Stomach (tissue), 8 donors: ENCODE measurements at regions not wholly inside any gene's neighbourhood (a gene's known extent, or its start where the extent isn't known, plus 50 kb on each side); places are given as distances from the start of the nearest gene placed in this dataset.

ENCODE experiments used
- DNase-seq, 2 donors: peaks; one replicate each; pipeline versions ENCODE4 v3.0.0 to v3.0.0-alpha.2; 2013 to 2019
- H3K27ac ChIP-seq, 5 donors: fragments of 200-600 bp in 4 of 5; sonication (generic) in 4 of 5; one replicate each; pipeline ENCODE4 v1.5.1; 2013 to 2019; ENCODE audit warnings: mild to moderate bottlenecking in 1 of 5, moderate library complexity in 1 of 5
- H3K27me3 ChIP-seq, 3 donors: fragments of 200-600 bp; sonication (generic); one replicate each; pipeline ENCODE4 v1.5.1; 2017 to 2019; ENCODE audit warnings: mixed run types in 1 of 3
- H3K36me3 ChIP-seq, 4 donors: fragments of 200-600 bp; sonication (generic); 1 replicate in 3 of 4; 2 replicates in 1 of 4; pipeline ENCODE4 v1.5.1; 2016 to 2019
- H3K4me1 ChIP-seq, 4 donors: fragments of 200-600 bp; sonication (generic); one replicate each; pipeline ENCODE4 v1.5.1; 2016 to 2019
- H3K4me3 ChIP-seq, 4 donors: fragments of 200-600 bp; sonication (generic) in 3 of 4; one replicate each; pipeline ENCODE4 v1.5.1; 2016 to 2019; ENCODE audit warnings: mild to moderate bottlenecking in 1 of 4
- H3K9me3 ChIP-seq, 4 donors: fragments of 200-600 bp; sonication (generic); one replicate each; pipeline ENCODE4 v1.5.1; 2016 to 2019
- CTCF ChIP-seq, 7 experiments: fragments of 450-650 bp in 4 of 7; fragments of 200-600 bp in 3 of 7; sonication (generic) in 3 of 7; IDR thresholded peaks; one replicate each; pipeline ENCODE4 v1.5.1; 2016 to 2019; ENCODE audit warnings: antibody characterized with exemption in 7 of 7, control low read depth in 2 of 7, mild to moderate bottlenecking in 1 of 7
- EP300 ChIP-seq: sonication (generic); formaldehyde crosslinking; IDR thresholded peaks from one replicate; pipeline ENCODE4 v1.6.1; 2017; ENCODE audit warnings: antibody characterized with exemption
- POLR2A ChIP-seq, 4 donors: fragments of 450-650 bp; IDR thresholded peaks; one replicate each; pipeline ENCODE4 v1.6.1; 2016; ENCODE audit warnings: antibody characterized with exemption in 4 of 4, control low read depth in 2 of 4, mild to moderate bottlenecking in 1 of 4, moderate library complexity in 1 of 4
- POLR2AphosphoS5 ChIP-seq, 3 donors: sonication (generic); formaldehyde crosslinking; IDR thresholded peaks; one replicate each; pipeline ENCODE4 v1.6.1; 2016; ENCODE audit warnings: antibody characterized with exemption in 3 of 3
- WGBS, 5 donors: extraction: QIAGEN DNeasy Blood & Tissue Kit in 3 of 5; methylation state at CpG; one replicate each; pipeline versions ENCODE4 v1.1.5 to v1.1.7; 2013 to 2018; 5-methylcytosine and 5-hydroxymethylcytosine counted together
- intact Hi-C: fragments of 100-400 bp; cut with DNase I; formaldehyde crosslinking; loops from one replicate; pipeline ENCODE4 v1.15.1; 2023; ENCODE audit warnings: low total_unique reads
- donor health status: healthy with polysubstance abuse.
- donor health status: Bipolar disorder and iron deficiency.
- donor health status: healthy.

DNA sequence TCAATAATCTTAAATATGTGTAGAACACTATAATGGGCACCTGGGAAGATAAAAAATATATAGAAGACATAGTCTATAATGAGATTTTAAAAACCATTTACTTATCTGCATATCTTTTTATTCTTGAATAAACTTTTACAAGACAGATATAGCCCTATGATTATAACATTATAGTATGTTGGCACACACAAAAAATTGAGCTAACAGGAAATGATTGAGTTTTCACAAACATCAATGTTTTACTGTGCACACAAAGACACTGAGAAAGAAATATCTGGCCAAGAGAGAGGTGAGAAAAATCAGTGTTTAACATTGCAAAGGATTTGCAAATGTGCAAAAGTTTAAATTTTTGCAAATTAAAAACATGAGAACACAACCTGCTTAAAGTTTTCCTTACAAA lies 124.3 kb downstream of the BBS10 start:
- TF ChIP-seq POLR2A (IDR thresholded peaks at IDR 0.05) (no peak), POLR2AphosphoS5 (IDR thresholded peaks at IDR 0.05) (no peak), CTCF (IDR thresholded peaks at IDR 0.05) (no peak)
- Histone ChIP-seq H3K4me3 (no peak overlapping the region), H3K4me1 (no peaks in the 10 kb centered on the region), H3K9me3 (no peaks in the 10 kb centered on the region), H3K27me3 (no peaks in the 10 kb centered on the region), H3K36me3 (no peaks in the 10 kb centered on the region), H3K27ac (no peak overlapping the region)
- intact Hi-C loops, result no loop called here
- DNase-seq, result no peak

- TF ChIP-seq CTCF (IDR thresholded peaks at IDR 0.05) (no peak), EP300 (no peak), POLR2A (IDR thresholded peaks at IDR 0.05) (no peak), POLR2AphosphoS5 (IDR thresholded peaks at IDR 0.05) (no peak)
- no peak overlapping the region for H3K27ac ChIP-seq
- H3K9me3 ChIP-seq, result no peaks in the 10 kb centered on the region
- intact Hi-C loops, result no loop called here
- 18 to 43% (median 22%) methylated on average over 1 of the region's 1 CpG for WGBS, 5 donors
- H3K4me3 ChIP-seq, result no peak overlapping the region
- H3K4me1 ChIP-seq, result no peaks in the 10 kb centered on the region
- no peaks in the 10 kb centered on the region for H3K27me3 ChIP-seq
- H3K36me3 ChIP-seq, result no peaks in the 10 kb centered on the region
- DNase-seq, result no peak
These were observed 127.2 kb downstream of the BBS10 start for GRCh38 chr12:76220980-76221379.

DNA sequence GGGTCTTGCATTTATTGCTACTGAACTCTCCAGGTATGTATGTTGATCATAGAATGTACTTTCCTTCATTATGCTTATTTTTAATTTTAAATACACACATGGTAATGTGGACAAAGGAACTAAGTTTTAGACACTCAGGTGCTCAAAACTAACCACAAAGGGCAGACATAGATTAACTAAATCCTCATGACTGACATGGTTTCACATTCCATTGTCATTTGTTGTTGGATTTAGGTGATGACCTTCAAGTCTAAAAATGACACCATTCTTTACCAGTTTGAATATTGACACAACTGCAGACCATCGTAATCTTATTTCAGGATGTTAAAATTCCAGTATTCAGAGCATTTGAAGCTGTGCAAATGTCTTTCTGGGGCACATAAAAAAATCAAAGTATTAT lies 128.4 kb downstream of the BBS10 start:
- Histone ChIP-seq H3K4me1 (no peaks in the 10 kb centered on the region), H3K4me3 (no peak overlapping the region), H3K9me3 (no peaks in the 10 kb centered on the region), H3K36me3 (no peaks in the 10 kb centered on the region), H3K27me3 (no peaks in the 10 kb centered on the region), H3K27ac (no peak overlapping the region)
- intact Hi-C loops, result no loop called here
- TF ChIP-seq POLR2AphosphoS5 (IDR thresholded peaks at IDR 0.05), result no peak
- TF ChIP-seq EP300, result no peak
- no peak for TF ChIP-seq POLR2A (IDR thresholded peaks at IDR 0.05)
- TF ChIP-seq CTCF (IDR thresholded peaks at IDR 0.05), result no peak
- WGBS, 5 donors, result 57 to 77% (median 69%) methylated on average over 1 of the region's 1 CpG
- DNase-seq, result no peak

DNA sequence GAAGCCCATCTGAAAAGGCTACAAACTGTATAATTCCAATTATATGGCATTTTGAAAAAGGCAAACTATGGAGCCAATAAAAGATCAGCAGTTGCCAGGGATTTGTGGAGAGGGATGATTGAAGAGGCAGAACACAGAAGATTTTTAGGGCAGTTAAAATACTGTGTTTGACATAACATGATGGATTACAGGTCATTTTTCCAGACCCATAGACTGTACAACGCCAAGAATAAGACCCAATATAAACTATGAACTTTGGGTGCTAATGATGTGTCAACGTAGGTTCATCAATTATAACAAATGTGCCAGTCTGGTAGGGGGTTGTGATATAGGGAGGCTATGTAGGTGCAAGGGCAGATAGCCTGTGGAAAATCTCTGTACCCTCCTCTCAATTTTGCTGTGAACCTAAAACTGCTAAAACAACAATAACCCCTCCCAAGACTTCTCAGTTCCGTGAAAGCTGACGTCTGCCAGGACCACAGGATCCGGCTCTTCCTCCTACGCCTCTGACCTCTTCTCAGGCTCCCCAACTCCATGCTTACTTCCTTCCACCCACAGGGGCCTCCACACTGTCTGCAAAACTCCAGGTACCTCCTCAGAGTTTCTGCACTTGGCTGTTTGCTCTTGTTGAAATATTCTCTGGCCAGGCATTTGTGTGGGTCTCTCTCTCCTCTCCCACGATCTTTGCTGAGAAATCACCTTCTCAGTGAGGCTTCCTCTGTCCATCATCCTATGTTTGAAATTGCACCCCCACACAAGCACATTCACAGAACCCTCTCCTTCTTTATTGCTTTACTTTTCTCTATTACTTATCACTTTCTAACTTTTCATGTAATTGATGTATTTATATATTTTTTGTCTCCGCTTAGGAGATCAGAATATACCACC lies 131.4 kb downstream of the BBS10 start:
- Histone ChIP-seq H3K27ac (no peak overlapping the region), H3K27me3 (no peaks in the 10 kb centered on the region), H3K9me3 (no peaks in the 10 kb centered on the region), H3K4me1 (no peaks in the 10 kb centered on the region), H3K4me3 (no peak overlapping the region), H3K36me3 (no peaks in the 10 kb centered on the region)
- peak in 1 of 2 donors; percentile 10 for DNase-seq
- TF ChIP-seq POLR2AphosphoS5 (IDR thresholded peaks at IDR 0.05) (no peak), POLR2A (IDR thresholded peaks at IDR 0.05) (no peak), EP300 (no peak), CTCF (IDR thresholded peaks at IDR 0.05) (no peak)
- intact Hi-C loops, result no loop called here
- 49 to 63% (median 56%) methylated on average over 8 of the region's 8 CpGs for WGBS, 5 donors
